ENCODE measurements at regions not wholly inside any gene's neighbourhood (a gene's known extent, or its start where the extent isn't known, plus 50 kb on each side); places are given as distances from the start of the nearest gene placed in this dataset.

DNA sequence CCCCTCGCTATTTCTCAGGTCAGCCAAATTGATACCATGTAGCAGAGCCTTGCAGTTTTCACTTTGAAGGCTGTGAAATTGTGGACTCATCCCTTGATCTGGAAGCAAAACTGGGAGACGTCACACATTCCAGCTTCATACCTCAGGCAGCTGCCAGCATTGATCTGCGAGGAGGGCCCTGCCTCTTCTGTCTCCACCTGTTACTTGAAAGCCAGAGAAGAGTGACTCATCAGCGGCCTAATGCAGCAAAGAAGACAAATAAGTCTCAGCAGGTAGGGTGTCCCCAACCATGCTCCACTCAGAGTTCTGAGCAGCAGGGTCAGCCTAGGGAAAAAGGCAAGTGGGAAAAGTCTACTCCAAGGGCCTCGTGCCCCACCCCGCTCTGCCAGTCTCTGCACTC lies 69.4 kb upstream of the BMP2 start:
- H3K27me3 ChIP-seq (ENCODE audit: control insufficient read depth in 1 of 2, insufficient read depth in 2 of 2, low read length in 2 of 2) = no peaks in the 10 kb centered on the region
- no peak overlapping the region for H2AFZ ChIP-seq (ENCODE audit: low read length)
- H3K4me2 ChIP-seq (ENCODE audit: low read depth, low read length) = peak overlapping the region; percentile 34
- H3K4me1 ChIP-seq (ENCODE audit: insufficient read depth, low read length) = peaks cover 37% of the 10 kb centered on the region
- no peaks in the 10 kb centered on the region for H3K36me3 ChIP-seq (replicated peaks in 1 of 2; ENCODE audit: control insufficient read depth in 1 of 2, insufficient read depth in 2 of 2, low read length in 2 of 2)
- DNase-seq (ENCODE audit: low spot score) (peak; percentile 66), FAIRE-seq (no peak), ATAC-seq (peak; percentile 81)
- no peaks in the 10 kb centered on the region for H3K9me3 ChIP-seq (ENCODE audit: low read length)
- BruUV-seq (replicated peaks) = no TSS peak
- CTCF ChIA-PET (ENCODE audit: low intra/inter-chr PET ratio, low total read pairs) = no interaction called here
- no peaks in the 10 kb centered on the region for H4K20me1 ChIP-seq (ENCODE audit: insufficient read depth, low read length)
- in situ Hi-C loops (cut with HindIII; ENCODE audit: extremely low pct_ligation_motif_present, low pct_unique_long_range_greater_than_20kb) = no loop called here
- POLR2A ChIA-PET = interaction anchor here (1.1 kb wide), 1 partner anchor 576 kb away, joined by 3 read pairs; the partner anchor contains the start of gene FERMT1
- 25% methylated on average over 6 of the region's 6 CpGs for WGBS (ENCODE audit: low lambda C conversion rate)
- H3K9ac ChIP-seq (ENCODE audit: insufficient read depth, low read depth, low read length) = no peak overlapping the region
- intact Hi-C loops (cut with micrococcal nuclease; ENCODE audit: unreplicated experiment) = no loop called here
- H3K79me2 ChIP-seq (ENCODE audit: insufficient read depth, low read length) = no peaks in the 10 kb centered on the region
- no peak overlapping the region for H3K4me3 ChIP-seq (replicated peaks in 1 of 3; ENCODE audit: insufficient read depth in 1 of 3, low read depth in 2 of 3, low read length in 3 of 3)
- H3K27ac ChIP-seq (ENCODE audit: extremely low read length, insufficient read depth, low read length) = no peak overlapping the region
- TF ChIP-seq DMAP1 (CRISPR knock-in tag; IDR thresholded peaks at IDR 0.05) (no peak), ZNF740 (CRISPR knock-in tag; IDR thresholded peaks at IDR 0.05) (0 out of 2 replicates have a peak, but pooled peaks have one; percentile 40), TEAD3 (CRISPR knock-in tag; optimal IDR thresholded peaks at IDR 0.05; ENCODE audit: borderline replicate concordance) (peak; percentile 88), DR1 (CRISPR knock-in tag; IDR thresholded peaks at IDR 0.05) (no peak), SMAD3 (CRISPR knock-in tag; IDR thresholded peaks at IDR 0.05) (0 out of 2 replicates have a peak, but pooled peaks have one; percentile 17), ZNF431 (CRISPR knock-in tag; IDR thresholded peaks at IDR 0.05; ENCODE audit: borderline replicate concordance, low read depth) (no peak), PHF21A (CRISPR knock-in tag; IDR thresholded peaks at IDR 0.05) (no peak), MIER2 (CRISPR knock-in tag; IDR thresholded peaks at IDR 0.05) (no peak), ZNF30 (CRISPR knock-in tag; IDR thresholded peaks at IDR 0.05) (no peak), MXD4 (CRISPR knock-in tag; IDR thresholded peaks at IDR 0.05) (no peak), ARID5B (CRISPR knock-in tag; IDR thresholded peaks at IDR 0.05) (peak; percentile 58), MAFK (conservative IDR thresholded peaks at IDR 0.05 in 1 of 2, IDR thresholded peaks at IDR 0.05 in 1 of 2; ENCODE audit: low read length in 2 of 2) (0 out of 4 replicates have a peak, but pooled peaks of 1 of the 2 experiments have one; percentile 15), ONECUT2 (CRISPR knock-in tag; IDR thresholded peaks at IDR 0.05) (0 out of 2 replicates have a peak, but pooled peaks have one; percentile 40), ZBTB26 (CRISPR knock-in tag; IDR thresholded peaks at IDR 0.05; ENCODE audit: borderline replicate concordance) (0 out of 2 replicates have a peak, but pooled peaks have one; percentile 36), GATAD2A (CRISPR knock-in tag; IDR thresholded peaks at IDR 0.05) (peak; percentile 42; the same call in 1 of the 2 replicates), ZNF607 (CRISPR knock-in tag; IDR thresholded peaks at IDR 0.05; ENCODE audit: borderline replicate concordance) (no peak), ZNF263 (CRISPR knock-in tag; IDR thresholded peaks at IDR 0.05) (0 out of 2 replicates have a peak, but pooled peaks have one; percentile 23), PHF8 (CRISPR knock-in tag; IDR thresholded peaks at IDR 0.05) (peak; percentile 19; the same call in 1 of the 2 replicates), FOXM1 (CRISPR knock-in tag; IDR thresholded peaks at IDR 0.05) (no peak), JUND (CRISPR knock-in tag; IDR thresholded peaks at IDR 0.05) (peak; percentile 63; the same call in 1 of the 2 replicates)
- TF ChIP-seq, protein P1, sequence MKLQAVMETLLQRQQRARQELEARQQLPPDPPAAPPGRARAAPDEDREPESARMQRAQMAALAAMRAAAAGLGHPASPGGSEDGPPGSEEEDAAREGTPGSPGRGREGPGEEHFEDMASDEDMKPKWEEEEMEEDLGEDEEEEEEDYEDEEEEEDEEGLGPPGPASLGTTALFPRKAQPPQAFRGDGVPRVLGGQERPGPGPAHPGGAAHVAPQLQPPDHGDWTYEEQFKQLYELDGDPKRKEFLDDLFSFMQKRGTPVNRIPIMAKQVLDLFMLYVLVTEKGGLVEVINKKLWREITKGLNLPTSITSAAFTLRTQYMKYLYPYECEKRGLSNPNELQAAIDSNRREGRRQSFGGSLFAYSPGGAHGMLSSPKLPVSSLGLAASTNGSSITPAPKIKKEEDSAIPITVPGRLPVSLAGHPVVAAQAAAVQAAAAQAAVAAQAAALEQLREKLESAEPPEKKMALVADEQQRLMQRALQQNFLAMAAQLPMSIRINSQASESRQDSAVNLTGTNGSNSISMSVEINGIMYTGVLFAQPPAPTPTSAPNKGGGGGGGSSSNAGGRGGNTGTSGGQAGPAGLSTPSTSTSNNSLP (IDR thresholded peaks at IDR 0.05; ENCODE audit: low read depth, low read length) = 0 out of 2 replicates have a peak, but pooled peaks have one; percentile 12
